Brain microvascular endothelial cell (primary cell): ENCODE measurements at regions not wholly inside any gene's neighbourhood (a gene's known extent, or its start where the extent isn't known, plus 50 kb on each side); places are given as distances from the start of the nearest gene placed in this dataset.

Experiments used
- DNase-seq: peaks from one replicate; pipeline ENCODE4 v3.0.0-alpha.2; 2020
- H3K27ac ChIP-seq: fragments of 250-450 bp; sonication (Bioruptor Pico); 2 replicates; pipeline ENCODE4 v1.5.1; 2020; ENCODE audit warnings: mild to moderate bottlenecking, moderate library complexity
- H3K27me3 ChIP-seq: fragments of 250-450 bp; sonication (Bioruptor Pico); replicated peaks from 2 replicates; pipeline ENCODE4 v1.5.1; 2020; ENCODE audit warnings: mild to moderate bottlenecking
- H3K36me3 ChIP-seq: fragments of 250-450 bp; sonication (Bioruptor Pico); replicated peaks from 2 replicates; pipeline ENCODE4 v1.5.1; 2020; ENCODE audit warnings: mild to moderate bottlenecking
- H3K4me3 ChIP-seq: 2 replicates; pipeline ENCODE4 v1.5.1; 2011; ENCODE audit warnings: low read depth, mild to moderate bottlenecking, control low read depth, low read length, moderate library complexity
- in situ Hi-C: cut with HindIII; loops from 2 replicates; pipeline ENCODE4 v1.10.0; 2017; ENCODE audit warnings: low sequenced_read_pairs, low pct_ligation_motif_present
- TF ChIP-seq, protein P1 (sequence below): IDR thresholded peaks from 2 replicates; pipeline ENCODE4 v1.5.1; 2011; ENCODE audit warnings: low read depth, mild to moderate bottlenecking, moderate library complexity, low read length, control low read depth, inconsistent platforms; ENCODE audit errors: missing control alignments

DNA sequence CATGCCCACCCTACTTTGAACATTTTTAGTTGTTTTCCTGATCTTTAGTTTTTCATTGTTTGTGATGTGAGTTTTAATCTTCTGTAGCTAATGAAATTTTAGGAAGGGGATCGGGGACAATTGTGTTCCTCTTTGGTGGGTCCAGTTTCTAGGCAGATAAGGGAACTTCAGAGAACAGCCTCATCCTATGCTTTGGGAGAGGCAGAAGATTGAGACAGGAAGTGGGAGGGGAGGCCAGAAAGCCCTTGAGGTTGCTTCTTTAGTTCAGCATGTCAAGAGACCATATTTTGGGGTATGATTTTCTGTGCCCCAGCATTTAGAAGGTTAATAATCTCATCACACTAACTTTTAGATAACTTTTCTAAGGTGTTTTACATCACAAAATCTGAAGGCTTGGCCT lies 191.0 kb downstream of the TANC2 start:
- H3K36me3 ChIP-seq, result no peaks in the 10 kb centered on the region
- no peak overlapping the region for H3K27ac ChIP-seq
- TF ChIP-seq, protein P1, sequence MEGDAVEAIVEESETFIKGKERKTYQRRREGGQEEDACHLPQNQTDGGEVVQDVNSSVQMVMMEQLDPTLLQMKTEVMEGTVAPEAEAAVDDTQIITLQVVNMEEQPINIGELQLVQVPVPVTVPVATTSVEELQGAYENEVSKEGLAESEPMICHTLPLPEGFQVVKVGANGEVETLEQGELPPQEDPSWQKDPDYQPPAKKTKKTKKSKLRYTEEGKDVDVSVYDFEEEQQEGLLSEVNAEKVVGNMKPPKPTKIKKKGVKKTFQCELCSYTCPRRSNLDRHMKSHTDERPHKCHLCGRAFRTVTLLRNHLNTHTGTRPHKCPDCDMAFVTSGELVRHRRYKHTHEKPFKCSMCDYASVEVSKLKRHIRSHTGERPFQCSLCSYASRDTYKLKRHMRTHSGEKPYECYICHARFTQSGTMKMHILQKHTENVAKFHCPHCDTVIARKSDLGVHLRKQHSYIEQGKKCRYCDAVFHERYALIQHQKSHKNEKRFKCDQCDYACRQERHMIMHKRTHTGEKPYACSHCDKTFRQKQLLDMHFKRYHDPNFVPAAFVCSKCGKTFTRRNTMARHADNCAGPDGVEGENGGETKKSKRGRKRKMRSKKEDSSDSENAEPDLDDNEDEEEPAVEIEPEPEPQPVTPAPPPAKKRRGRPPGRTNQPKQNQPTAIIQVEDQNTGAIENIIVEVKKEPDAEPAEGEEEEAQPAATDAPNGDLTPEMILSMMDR, result no peak
- H3K4me3 ChIP-seq, result no peak overlapping the region
- no peak for DNase-seq
- in situ Hi-C loops, result no loop called here
- no peaks in the 10 kb centered on the region for H3K27me3 ChIP-seq

DNA sequence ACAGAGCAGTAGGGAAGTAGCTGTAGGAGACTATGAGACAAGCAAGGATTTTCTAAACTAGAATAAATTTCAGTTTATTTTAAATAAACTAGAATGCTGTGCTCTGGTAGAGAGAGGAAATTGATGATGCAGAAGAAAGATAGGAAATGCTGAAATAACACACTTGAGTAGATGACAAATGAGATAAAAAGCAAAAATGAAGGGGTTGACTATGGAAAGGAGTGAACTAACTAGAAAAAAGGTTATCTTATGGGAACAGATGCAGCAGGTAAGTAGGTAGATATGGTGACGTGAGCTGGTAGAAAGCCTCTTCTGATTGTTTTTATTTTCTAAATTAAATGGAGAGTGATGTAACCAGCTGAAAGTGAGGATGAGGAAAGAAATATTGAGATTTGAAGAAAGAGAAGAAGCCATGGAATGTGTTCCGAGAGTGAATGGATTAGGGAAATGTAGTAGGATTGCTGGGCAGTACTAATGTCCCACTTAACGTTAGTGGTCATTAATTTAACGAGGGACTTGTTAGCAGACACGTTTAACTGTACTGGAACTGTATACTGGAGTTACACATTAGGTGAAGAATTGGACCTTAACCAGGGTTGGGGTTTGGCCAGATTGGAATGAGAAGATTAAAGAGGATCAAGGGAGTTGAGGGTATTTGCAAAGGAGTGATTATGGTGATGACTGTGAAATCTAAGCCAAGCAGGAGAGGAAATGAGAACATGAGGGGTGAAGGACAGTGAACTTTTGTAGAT lies 196.5 kb downstream of the TANC2 start:
- Histone ChIP-seq H3K27ac (no peak overlapping the region), H3K4me3 (no peak overlapping the region), H3K27me3 (no peaks in the 10 kb centered on the region), H3K36me3 (no peaks in the 10 kb centered on the region)
- TF ChIP-seq, protein P1, result no peak
- in situ Hi-C loops, result no loop called here
- no peak for DNase-seq

DNA sequence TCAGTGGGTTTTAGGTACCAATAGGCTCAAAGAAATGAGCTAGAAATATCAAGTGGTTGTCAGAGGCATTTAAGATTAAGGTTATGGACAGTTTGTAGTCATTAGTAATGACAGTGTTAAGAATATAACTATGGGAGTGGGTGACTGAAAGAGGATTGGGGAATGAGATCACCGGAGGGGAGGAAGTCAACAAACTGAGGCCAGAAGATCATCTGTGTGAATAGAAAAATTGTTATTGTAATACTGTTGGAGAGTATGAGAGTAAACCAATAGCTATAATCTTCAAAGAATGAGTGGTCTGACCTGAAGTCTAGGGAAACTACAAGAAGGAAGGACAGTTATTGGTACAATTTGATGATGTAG lies 197.1 kb downstream of the TANC2 start:
- in situ Hi-C loops, result no loop called here
- Histone ChIP-seq H3K27me3 (no peaks in the 10 kb centered on the region), H3K4me3 (no peak overlapping the region), H3K27ac (no peak overlapping the region), H3K36me3 (no peaks in the 10 kb centered on the region)
- TF ChIP-seq, protein P1, result no peak
- no peak for DNase-seq

DNA sequence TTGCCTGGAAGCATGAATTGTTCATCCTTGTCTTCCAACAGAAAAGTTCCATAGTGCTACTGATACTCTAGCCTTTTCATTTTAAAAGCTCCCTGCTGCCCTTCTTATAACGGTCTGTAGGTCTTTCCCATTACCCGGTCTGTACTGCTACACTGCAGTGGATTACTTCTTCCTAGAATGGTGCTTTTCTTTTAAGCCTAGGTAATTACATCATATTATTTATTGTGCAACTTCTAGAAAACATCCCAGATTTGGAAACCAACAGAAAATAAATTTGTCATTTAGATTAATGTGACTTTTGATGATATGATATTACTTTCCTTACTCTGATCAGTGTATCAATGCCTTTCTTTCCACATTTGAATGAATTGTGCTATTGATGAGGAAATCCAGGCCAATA lies 199.4 kb downstream of the TANC2 start:
- in situ Hi-C loops, result no loop called here
- no peak overlapping the region for H3K4me3 ChIP-seq
- TF ChIP-seq, protein P1, result no peak
- H3K36me3 ChIP-seq, result no peaks in the 10 kb centered on the region
- no peaks in the 10 kb centered on the region for H3K27me3 ChIP-seq
- no peak for DNase-seq
- no peak overlapping the region for H3K27ac ChIP-seq

DNA sequence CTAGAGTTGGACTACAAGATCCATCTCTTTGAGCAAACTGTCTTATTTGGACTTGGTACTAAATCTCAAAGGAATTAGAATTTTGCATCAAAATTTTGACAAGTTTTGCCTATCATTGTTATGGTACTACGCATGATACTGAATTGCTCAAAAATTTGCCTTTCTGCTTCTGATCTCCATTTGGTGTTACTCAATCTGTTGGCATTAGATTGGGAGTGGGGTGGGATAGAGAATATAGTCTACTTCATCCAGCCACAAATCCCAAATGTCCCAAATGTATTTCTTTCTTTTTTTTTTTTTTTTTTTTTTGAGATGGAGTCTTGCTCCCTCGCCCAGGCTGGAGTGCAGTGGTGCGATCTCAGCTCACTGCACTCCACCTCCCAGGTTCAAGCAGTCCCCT lies 204.8 kb downstream of the TANC2 start:
- in situ Hi-C loops, result no loop called here
- H3K27me3 ChIP-seq, result no peaks in the 10 kb centered on the region
- no peaks in the 10 kb centered on the region for H3K36me3 ChIP-seq
- no peak overlapping the region for H3K4me3 ChIP-seq
- TF ChIP-seq, protein P1, result no peak
- no peak overlapping the region for H3K27ac ChIP-seq
- no peak for DNase-seq
